ENCODE measurements at regions not wholly inside any gene's neighbourhood (a gene's known extent, or its start where the extent isn't known, plus 50 kb on each side); places are given as distances from the start of the nearest gene placed in this dataset.

GRCh38 chr6:100322886-100323285 is 141.8 kb downstream of the SIM1 start:
- TF ChIP-seq CTCF (IDR thresholded peaks at IDR 0.05; ENCODE audit: low read depth, low read length) (no peak), POLR2A (IDR thresholded peaks at IDR 0.05; ENCODE audit: extremely low read depth, insufficient read length) (no peak)

All from NB4 (cell line).